ENCODE measurements at regions not wholly inside any gene's neighbourhood (a gene's known extent, or its start where the extent isn't known, plus 50 kb on each side); places are given as distances from the start of the nearest gene placed in this dataset.

DNA sequence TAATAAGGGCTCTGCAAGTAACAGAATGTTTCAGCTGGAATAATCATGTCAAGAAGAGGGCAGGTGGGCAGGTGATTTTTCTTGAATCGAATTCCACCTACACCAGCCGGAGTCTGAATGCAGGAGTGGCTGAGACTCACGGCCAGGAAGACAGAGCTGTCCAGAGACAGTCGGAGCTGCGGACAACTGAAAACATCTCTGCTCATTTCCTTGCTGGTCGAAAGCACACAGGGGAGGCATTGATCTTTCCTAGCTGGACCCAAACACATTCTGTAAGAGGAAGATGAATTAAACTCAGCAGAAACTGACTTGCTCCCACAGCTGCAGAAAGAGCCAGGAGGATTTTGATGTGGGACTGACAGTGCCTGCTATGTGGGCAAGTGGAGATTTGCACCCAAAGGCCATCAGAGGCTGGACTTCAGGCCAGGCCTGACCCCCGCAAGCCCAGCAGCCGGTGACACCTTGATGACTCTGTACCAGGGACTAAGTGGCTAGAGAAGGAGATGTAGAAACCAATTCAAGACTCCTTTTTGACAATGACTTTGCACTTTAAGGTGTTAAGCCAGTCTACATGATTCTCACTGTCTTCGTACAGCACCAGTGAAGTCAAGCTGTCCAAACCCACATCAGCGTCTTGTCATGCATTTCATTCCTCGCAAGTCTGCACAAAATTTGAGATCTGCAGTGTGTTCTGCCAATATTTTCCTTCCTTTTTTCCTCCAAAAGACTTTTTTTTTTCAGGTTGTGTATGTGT, 169.4 kb downstream of the TEX36 start:
- no peak for DNase-seq

DNA sequence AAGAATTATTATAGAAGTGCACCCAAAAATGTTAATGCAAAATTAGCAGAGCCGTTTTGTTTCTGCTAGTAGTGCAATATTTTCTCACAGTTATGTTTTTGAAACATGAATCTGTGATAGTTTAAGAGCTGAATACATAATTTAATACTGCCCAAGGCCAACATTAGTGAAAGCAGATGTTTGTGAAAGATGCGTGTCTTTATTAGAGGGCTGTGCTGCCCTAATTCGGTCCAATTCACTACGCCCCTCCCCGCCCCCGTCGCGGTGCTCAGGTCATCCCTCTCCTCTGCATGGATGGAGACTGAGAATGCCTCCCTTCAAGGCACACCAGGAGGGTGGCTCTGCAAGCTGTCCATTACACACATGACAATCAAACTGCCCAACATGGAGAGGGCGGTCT, 172.0 kb downstream of the TEX36 start:
- DNase-seq: no peak

DNA sequence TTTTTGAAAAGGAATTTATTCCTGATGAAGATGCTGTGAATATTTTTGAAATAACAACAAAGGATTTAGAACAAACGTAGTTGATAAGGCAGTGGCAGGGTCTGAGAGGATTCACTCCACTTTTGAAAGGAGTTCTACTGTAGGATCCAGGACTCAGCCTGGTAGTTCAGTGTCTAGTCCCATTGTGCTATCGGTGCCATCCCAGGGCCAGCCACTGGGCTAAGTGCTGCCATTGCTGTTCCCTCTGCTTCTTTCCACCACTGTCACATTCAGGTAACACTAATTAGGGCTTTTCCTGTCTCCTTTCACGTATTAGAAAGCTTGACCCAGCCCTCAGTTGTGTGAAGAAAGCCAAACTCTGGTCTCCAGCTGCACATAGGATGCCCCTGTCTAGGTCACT, 177.3 kb downstream of the TEX36 start:
- no peak for DNase-seq

DNA sequence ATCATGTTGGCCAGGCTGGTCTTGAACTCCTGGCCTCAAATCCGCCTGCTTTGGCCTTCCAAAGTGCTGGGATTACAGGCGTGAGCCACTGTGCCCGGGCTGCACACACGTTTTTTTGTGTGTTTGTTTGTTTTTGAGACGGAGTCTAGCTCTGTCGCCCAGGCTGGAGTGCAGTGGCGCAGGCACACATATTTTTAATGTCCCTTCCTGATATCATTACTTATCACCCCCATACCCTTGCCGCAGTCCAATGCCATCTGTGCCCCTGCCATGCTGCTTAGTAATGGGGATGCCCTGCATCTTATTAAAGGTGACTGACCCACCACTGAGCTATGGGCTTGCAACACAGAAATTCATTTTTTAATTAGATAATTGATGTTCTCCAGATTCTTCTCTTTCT, 180.7 kb downstream of the TEX36 start:
- no peak for DNase-seq

DNA sequence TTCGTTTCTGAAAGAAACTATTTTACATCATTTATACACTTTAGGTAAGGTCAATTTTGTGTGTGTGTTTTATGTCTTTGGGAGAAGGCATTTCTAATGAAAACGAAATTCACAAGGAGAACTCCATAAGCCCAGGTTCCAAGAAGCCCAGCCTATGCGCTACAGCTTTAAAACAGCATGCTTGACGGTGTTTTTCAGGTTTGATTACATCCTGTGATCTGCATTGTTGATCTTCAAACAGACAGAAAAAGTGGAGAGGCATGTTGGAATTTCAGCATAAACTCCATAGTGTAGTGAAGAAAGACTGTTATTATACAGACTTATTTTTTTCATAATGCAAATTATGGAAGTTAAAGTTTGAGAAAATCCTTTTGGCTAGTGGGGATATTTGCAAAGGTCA, 187.6 kb downstream of the TEX36 start:
- DNase-seq: no peak

DNA sequence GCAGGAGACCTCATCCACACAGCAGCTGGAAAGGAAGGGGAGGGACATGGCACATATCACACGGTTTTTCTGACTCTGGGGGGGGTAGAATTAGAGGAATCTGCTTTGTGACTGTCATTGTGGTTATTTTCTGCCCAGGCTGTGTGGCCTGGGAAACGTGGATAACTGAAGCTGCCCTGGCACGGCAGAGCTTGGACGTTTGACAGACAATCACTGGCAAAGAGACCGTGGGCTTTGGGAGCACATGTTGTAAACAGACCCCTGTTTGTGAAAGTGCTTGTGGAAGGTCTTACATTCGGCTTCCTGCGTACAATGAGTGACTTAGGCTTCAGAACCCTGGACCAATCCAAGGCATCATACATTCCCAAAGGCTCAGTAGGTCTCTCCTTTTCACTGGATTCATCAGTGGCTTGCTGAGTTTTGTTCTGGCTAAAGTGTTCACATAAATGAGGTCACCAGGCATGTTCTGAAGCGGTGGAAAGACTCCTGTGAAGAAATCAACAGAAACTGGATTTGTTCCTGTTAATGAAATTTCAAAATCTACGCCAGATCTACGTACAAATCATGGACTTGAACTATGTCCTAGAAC, 188.2 kb downstream of the TEX36 start:
- no peak for DNase-seq

DNA sequence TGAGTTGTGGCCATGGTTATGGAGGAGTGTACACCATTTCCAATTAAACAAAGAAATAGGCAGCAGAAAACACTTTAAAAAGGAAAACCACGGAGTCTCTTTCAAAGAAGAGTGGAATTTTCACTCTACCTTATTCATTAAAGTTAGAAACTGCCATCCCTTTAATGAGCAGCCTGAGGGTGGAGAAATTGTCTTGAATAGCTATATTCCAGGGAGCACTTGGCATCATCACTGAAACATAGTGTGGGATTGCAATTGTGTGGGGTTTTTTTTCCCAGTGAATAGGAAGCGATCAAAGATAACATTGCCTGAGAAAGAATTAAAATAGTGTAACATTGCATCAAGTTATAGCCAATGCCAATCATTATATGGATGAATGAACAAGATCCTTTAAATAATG, 191.6 kb downstream of the TEX36 start:
- no peak for DNase-seq

DNA sequence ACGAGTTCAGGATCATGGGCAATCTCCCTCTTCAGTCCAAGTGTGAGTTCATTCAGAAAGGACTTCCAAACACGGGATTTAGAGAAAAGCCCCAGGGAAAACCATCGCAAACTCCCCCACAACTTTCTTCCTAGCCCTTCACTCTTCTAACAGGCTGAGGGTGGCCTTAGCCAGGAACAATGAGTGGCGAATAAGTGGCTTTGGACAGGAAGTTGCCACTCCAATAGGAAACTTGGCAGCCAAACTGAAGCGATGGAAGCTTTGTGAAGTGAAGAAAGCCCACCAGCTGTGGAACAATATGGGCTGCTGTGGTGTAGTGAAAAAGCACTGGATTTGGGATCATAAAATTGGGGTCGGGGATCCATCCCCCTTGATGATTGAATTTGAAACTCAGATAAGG, 193.2 kb downstream of the TEX36 start:
- no peak for DNase-seq

DNA sequence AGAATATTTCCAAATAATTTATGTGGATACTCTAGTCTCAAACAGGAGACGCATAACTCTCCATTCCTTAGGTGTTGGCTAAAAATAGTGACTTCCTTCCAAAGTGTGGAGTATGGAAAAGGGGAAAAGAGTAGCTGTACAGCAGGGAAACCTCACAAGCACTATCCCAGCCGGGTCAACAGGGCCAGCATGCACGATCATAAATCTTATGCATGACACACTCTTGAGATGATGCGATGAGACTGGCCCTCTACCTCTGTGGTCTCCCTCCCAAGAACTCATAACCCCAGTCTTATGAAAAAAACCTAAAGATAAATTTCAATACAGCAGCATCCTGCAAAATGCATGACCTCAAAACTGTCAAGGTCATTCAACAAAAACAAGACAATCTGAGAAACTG, 197.3 kb downstream of the TEX36 start:
- DNase-seq: no peak

DNA sequence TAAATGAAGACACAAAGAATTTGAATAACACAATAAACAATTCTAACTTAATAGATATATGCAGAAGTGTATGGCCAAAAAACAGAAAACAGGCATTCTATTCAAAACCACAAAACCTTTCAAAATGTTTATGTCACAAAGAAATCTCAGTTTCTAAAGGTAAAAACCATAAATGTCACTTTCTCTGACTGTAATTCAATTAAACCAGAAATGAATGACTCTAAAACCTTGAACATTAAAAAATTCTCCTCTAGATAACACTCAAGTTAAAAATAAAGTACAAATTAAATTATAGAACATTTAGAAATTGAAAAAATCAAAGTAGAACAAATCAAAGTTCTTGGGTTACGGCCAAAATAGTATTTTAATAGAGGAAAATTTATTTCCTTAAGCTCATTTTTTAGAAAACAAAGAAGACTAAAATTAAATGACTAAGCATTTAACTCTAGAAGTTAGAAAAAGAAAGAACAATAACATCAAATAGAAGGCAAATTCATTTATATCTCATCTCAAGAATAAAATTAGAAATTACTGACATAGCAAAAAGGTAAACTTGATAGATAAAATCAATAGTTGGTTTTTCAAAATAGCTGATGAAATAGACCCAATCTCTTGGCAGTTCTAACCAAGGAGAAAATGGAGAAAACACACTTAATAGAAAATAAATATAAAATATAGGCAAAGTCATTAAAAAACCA, 198.8 kb downstream of the TEX36 start:
- DNase-seq: no peak

DNA sequence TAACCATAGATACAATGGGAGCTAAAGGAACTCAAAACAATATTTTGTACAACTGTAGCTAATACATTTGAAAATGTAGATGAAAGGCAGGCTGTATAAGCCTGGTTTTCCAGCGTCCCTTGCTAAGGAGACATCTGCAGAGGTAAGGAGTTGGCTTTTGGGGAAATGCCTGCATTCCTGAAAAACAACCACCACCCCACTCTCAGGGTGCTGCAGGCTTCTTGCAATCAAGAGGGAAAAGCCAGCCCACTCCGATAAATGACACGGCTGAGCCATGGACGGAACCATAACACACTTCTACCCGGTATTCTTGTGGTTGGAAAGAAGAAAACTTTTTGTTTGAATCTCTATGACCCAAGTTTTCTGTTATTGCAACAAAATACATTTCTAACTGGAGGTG, 200.3 kb downstream of the TEX36 start:
- no peak for DNase-seq

DNA sequence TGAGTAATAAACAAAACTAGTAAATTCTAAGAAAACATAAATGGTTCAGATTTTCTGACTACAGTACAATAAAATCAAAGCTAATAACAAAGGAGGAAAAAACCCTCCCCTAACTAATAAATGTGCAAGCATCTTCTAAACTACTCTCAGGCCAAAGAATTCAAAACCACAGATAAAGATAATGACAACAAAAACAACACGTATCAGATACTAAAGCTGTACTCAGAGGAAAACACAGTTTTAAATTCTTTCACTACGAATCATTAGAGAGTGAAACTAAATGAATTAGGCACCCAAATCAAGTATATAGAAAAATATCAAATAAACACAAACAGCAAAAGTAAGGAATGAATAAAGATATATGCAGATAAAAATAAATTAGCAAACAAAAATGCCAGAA, 200.9 kb downstream of the TEX36 start:
- DNase-seq: no peak

DNA sequence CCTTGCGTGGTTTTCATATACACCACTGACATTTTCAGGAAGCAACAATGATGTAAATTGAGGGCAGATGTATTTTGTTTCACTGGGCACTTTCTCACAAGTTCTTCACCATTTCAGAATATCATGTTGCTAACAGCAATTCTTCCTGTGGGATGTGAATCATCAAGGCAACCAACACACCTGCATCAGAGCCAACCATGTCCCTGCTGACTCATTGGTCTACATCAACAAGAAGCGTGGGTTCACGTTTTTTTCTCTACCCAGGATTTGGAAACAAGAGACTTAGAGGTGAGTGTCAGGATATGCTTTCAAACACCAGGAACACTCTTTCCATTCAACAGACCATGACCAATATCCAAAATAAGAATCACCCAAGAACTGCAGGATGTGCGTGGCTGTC, 203.9 kb downstream of the TEX36 start:
- no peak for DNase-seq

DNA sequence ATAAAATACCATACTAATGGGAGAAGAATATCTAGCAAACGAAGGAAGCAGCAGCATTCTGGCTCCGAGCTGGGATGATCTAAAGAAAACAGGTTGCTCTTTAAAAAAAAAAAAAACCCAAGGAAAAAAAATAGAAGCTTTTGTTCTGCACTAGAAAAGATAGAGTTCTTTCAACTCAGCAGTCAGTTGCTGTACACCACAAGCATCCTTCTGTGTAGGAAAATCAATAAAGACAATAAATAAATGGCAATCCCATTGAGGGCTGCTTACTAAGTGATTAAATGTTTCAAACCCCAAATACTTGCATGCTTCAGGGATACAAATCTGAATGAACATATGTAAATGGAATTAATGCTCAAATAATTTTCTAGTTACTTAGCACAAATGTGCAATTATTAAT, 207.1 kb downstream of the TEX36 start:
- DNase-seq: no peak

DNA sequence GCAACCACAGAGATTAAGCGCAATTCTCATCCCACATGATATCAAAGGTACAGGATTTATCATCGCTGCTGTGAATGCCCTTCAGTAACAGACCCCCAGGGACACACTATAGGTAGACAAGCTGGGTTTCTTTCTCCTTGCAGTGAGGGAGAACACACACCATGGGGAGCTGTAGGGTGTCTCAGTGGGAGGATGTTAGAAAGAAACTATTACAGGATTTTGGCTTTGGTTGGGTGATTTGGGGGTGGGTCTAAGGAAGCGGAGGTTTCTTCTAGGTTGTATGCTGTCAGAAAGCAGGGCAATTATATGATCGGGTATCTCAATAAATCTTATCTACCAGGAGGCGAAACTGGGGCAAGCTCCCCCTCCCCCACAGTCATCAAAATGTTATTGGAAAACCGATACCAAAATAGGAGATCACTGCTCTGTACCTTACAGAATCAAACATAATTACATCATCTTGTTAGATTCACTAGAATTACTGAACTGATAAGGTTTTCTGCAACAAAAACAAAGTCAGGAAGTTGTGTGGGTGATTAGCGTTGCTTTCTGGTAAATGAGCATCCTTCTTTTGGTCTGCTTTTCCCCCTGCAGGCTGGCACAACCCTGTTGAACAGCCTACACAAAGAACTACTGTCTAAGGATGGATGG, 209.7 kb downstream of the TEX36 start:
- DNase-seq: no peak

DNA sequence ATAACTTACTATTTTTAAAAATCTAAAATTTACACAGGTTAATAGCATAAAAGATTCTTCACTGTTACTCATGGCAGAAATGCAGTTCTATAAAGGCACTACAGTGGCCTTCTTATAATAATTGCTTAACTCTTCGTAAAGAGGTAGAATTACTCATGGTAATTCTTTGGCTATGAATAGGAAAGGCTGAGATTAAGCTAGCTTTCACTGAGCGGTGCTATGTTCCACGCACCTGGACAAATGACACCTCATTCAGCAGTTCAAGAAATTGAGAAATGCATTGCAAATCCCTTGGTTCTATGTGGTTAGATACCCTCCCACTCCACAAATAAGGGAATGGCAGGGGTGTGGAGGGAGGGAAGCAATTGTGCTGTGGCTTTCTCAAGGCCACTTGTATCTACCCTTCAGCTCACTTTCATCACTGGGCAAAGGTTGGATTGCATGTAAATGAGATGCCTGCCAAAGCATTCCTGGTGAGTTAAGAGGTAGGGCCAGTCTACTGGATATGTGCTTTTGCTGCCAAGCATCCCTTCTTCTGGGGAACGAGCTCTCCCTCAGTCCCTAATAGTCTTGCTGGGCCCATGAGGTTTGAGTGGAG, 210.9 kb downstream of the TEX36 start:
- DNase-seq: no peak

DNA sequence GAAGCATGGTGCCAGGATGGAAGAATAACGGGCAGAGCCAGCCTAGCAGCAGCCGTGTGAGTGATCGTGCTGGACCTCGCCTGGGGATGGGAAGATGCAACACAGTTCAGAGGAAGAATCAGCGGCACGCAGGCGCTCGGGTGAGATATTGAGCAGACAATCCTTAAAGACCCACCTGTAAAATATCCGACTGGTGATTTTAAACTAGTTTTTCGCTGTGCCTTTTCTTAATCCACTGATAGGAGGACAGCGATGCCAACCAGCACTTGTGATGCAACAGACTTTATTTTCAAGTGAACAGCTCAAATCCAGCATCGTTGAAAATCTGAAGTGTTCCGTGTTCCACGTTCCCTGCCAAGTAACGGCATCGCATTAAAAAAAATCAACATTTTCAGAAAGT, 214.7 kb downstream of the TEX36 start:
- DNase-seq: no peak

DNA sequence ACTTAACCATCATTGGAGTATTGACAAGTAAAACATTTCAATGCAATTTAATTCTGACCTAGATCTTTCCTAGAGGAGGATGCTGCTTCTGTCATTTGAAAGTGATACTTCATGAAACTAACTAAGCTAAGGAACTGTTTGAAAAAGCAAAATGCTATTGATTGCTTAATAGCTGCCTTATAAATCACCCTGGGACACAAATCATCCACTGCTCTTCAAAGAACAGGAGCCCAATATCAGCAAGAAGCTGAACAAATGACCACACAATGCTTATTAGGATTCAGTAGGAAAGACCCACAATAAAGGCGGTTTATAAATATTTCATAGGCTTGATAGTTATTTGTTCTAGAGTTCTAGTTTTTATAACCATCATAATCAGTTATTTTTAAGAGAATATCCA, 216.3 kb downstream of the TEX36 start:
- DNase-seq: no peak

DNA sequence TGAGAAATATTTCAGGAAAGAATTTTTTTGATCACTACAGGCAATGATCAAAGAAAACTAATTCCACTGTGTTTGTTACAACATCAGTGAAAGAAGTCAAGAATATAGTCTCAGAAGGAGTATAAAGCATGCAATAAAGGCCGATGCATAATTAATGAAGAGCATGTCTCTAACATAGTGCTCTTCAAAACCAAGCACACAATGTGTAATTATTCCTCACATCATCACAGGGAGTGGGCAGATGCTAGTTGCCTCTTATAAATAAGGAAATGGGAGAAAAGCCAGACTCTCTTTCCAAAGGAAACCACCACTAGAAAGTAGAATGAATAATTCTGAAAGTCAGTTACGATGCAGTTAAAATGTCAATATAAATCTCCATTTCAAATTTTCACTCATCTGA, 220.1 kb downstream of the TEX36 start:
- no peak for DNase-seq

DNA sequence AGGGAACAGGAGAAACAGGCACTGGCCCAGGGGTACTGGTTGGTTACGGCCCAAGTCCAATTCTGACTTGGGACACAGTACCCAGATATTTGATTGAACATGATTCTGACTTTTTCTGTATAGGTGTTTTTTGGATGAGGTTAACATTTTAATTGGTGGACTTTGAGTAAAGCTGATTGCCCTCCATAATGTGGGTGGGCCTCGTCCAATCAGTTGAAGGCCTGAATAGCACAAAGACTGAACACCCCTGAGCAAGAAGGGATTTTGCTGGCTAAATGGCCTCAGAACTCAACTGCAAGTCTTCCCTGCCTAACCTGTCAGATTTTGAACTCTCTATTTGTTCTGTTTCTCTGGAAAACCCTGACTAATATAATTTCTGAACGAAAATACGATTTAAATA, 222.6 kb downstream of the TEX36 start:
- DNase-seq: no peak

DNA sequence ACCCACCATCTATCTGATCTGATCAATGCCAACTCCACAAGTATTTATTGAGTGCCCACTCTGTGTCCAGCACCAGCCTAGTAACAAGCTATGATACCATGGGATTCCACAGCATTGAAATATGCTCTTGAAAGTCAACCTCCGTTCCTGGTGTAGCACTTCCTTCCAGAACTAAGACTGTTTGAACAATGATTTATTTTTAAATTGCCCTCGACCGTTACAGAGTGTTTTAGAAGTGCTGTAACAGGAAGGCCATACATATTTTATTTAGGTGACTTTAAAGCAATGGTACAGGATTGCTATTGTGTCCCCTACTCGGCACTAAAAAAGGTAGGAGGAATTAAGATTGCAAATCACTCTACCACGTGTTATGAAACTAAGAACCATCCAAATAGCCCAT, 225.6 kb downstream of the TEX36 start:
- DNase-seq: no peak

DNA sequence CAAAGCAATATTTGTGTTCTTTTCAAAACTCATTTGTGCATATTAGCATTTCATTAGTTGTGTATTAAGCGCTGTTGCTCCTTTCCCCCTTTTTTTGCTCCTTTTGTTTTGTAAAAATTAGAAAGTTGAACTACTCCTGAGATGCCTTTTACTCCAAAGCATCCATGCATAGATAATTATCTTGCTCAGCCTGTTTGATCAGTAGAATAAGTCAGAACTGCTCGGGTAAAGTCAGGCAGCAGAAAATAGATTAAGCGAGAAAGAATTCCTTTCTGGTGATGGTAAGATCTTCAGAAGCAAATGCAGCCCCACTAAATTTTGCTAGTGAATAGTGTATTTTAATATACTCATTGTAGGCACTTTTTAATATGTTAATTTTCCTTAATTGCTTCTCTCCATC, 227.1 kb downstream of the TEX36 start:
- no peak for DNase-seq

DNA sequence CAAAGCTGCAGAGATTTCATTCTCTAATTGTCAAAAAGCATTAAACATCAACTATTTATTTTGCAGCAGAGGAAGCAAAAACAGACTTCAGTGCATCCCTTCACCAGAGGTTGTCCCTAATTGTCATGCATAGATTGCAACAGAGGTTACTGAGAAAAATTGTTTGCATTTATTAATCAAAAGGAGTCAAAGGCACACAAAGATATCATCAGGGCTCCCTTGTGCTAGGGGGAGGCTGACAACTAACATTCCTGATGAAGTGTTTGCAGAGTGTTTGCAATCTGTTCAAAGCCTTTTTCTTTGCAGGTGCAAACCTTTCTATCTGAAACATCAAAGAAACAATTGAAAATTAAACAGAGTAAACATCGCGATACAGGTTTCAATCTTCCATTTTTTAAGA, 227.5 kb downstream of the TEX36 start:
- DNase-seq: no peak

DNA sequence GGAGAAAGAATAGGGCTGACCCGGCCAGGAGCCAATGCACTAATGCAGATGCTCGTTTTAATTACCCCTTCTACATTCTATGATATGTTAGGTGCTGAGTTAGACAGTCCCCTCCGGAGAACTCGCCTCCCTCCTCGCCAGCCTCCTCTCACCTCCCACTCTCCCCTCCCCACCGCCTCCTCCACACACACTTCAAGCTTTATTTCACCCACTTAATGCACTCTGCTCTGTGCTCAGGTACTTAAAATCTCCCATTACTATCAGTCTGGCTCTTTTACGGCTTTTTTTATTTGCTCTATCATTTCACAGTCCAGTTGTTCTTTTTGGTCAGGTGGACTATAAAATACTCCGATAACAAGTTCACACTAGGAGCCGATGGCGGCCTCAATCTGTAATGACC, 231.6 kb downstream of the TEX36 start:
- DNase-seq: no peak
